K562 (cell line): ENCODE measurements at regions not wholly inside any gene's neighbourhood (a gene's known extent, or its start where the extent isn't known, plus 50 kb on each side); places are given as distances from the start of the nearest gene placed in this dataset.

Source experiments
- ATAC-seq: fragments of 200-7000 bp; cut with Tn5 transposase; 3 replicates; pipeline ENCODE4 v1.9.1; 2020; ENCODE audit warnings: moderate library complexity
- BruUV-seq: library from RNA; stranded (reverse); fragments of 400-500 nt; replicated peaks from 2 replicates; lab custom pipeline; 2021; lab: Mats Ljungman, UMichigan
- CTCF ChIA-PET: fragments of 300-600 bp; formaldehyde crosslinking; extraction: SDS; loops from one replicate; lab custom pipeline; 2021; ENCODE audit warnings: low intra/inter-chr PET ratio; lab: Yijun Ruan, JAX
- POLR2A ChIA-PET: fragments of 300-600, 350-650 bp; sonication (Branson Sonifier 250); formaldehyde crosslinking; extraction: SDS; loops from one replicate; lab custom pipeline; 2021; ENCODE audit warnings: antibody characterized with exemption, inconsistent platforms; lab: Yijun Ruan, JAX
- DNase-seq, 4 experiments: peaks; one replicate each; pipeline versions ENCODE4 v3.0.0 to v3.0.0-alpha.2; 2011 to 2018; ENCODE audit warnings: low spot score in 3 of 4, mixed read lengths in 3 of 4; ENCODE audit errors: extremely low read depth in 1 of 4
- FAIRE-seq: peaks from 2 replicates; lab custom pipeline; 2011; peaks lifted over from hg19 to GRCh38; lab: Jason Lieb, UNC
- H2AFZ ChIP-seq: 2 replicates; pipeline ENCODE4 v1.6.0; 2011; ENCODE audit warnings: low read depth, low read length, control low read depth, inconsistent platforms
- H3K27ac ChIP-seq: fragments of 200-600 bp; 3 replicates; pipeline ENCODE4 v1.8.0; 2011; ENCODE audit warnings: low read depth, mild to moderate bottlenecking, control low read depth, inconsistent platforms, low read length, moderate library complexity, mixed read lengths; ENCODE audit errors: extremely low read depth
- H3K27me3 ChIP-seq, 2 experiments: fragments of 300-600 bp in 1 of 2; 2 replicates in 1 of 2; 3 replicates in 1 of 2; pipeline versions ENCODE4 v1.6.0 to v1.8.0; 2011; ENCODE audit warnings: inconsistent platforms in 2 of 2, low read length in 2 of 2, mild to moderate bottlenecking in 1 of 2, mixed read lengths in 1 of 2, moderate library complexity in 1 of 2; ENCODE audit not compliant: control insufficient read depth in 2 of 2, insufficient read depth in 2 of 2
- H3K36me3 ChIP-seq: fragments of 300-600 bp; 3 replicates; pipeline ENCODE4 v1.8.0; 2011; ENCODE audit warnings: mild to moderate bottlenecking, low read length, inconsistent platforms; ENCODE audit not compliant: control insufficient read depth, insufficient read depth
- H3K4me1 ChIP-seq, 2 experiments: fragments of 200-600 bp in 1 of 2; replicated peaks in 1 of 2; 2 replicates in 1 of 2; 3 replicates in 1 of 2; pipeline versions ENCODE4 v1.5.1 to v1.8.0; 2011; ENCODE audit warnings: inconsistent platforms in 2 of 2, low read length in 2 of 2, mild to moderate bottlenecking in 1 of 2, mixed read lengths in 1 of 2, moderate library complexity in 1 of 2; ENCODE audit not compliant: control insufficient read depth in 2 of 2, insufficient read depth in 2 of 2
- H3K4me2 ChIP-seq: 2 replicates; pipeline ENCODE4 v1.6.1; 2011; ENCODE audit warnings: low read length, control low read depth, inconsistent platforms, mixed read lengths; ENCODE audit not compliant: insufficient read depth
- H3K4me3 ChIP-seq: fragments of 200-600 bp; sonication (generic), shearing (Covaris generic); 2 replicates; pipeline ENCODE4 v1.5.1; 2016; ENCODE audit warnings: control low read depth, inconsistent platforms
- H3K79me2 ChIP-seq: fragments of 200-600 bp; 3 replicates; pipeline ENCODE4 v1.8.0; 2011; ENCODE audit warnings: low read length, inconsistent platforms; ENCODE audit not compliant: control insufficient read depth, insufficient read depth
- H3K9ac ChIP-seq, 2 experiments: 2 replicates each; pipeline versions ENCODE4 v1.6.0 to v1.6.1; 2011; ENCODE audit warnings: low read depth in 2 of 2, low read length in 2 of 2, control low read depth in 1 of 2, inconsistent platforms in 1 of 2, mild to moderate bottlenecking in 1 of 2, mixed read lengths in 1 of 2; ENCODE audit not compliant: insufficient read depth in 1 of 2
- H3K9me1 ChIP-seq: one replicate; pipeline ENCODE4 v1.6.0; 2011; ENCODE audit warnings: inconsistent platforms, mild to moderate bottlenecking, low read length, moderate library complexity; ENCODE audit not compliant: control insufficient read depth, insufficient read depth
- H3K9me3 ChIP-seq: replicated peaks from 2 replicates; pipeline ENCODE4 v1.5.1; 2011; ENCODE audit warnings: low read depth, low read length, inconsistent platforms; ENCODE audit not compliant: control insufficient read depth, insufficient read depth
- H4K20me1 ChIP-seq: replicated peaks from 2 replicates; pipeline ENCODE4 v1.6.1; 2011; ENCODE audit warnings: low read length, inconsistent platforms, mixed read lengths; ENCODE audit not compliant: control insufficient read depth, insufficient read depth
- ADNP ChIP-seq: fragments of 200-800 bp; sonication (Bioruptor generic); IDR thresholded peaks from 2 replicates; pipeline ENCODE4 v1.6.1; 2016; ENCODE audit warnings: missing genetic modification characterization, missing compliant biosample characterization
- BCOR ChIP-seq: fragments of 450-650 bp; IDR thresholded peaks from 2 replicates; pipeline ENCODE4 v1.6.1; 2016
- CREBBP ChIP-seq: IDR thresholded peaks from one replicate; pipeline ENCODE4 v1.6.1; 2012; ENCODE audit warnings: low read depth, mild to moderate bottlenecking, control low read depth, inconsistent platforms, low read length
- DACH1 ChIP-seq: fragments of 450-650 bp; IDR thresholded peaks from 2 replicates; pipeline ENCODE4 v1.6.1; 2018; ENCODE audit not compliant: partially characterized antibody
- KDM1A ChIP-seq, 2 experiments: fragments of 450-650 bp; IDR thresholded peaks; 2 replicates each; pipeline ENCODE4 v1.6.1; 2016; ENCODE audit warnings: mild to moderate bottlenecking in 2 of 2
- MYC ChIP-seq, 2 experiments: fragments of 250-450 bp in 1 of 2; sonication (Bioruptor Pico) in 1 of 2; IDR thresholded peaks; 2 replicates each; pipeline versions ENCODE4 v1.5.1 to v1.6.1; 2012 to 2021; ENCODE audit warnings: low read depth in 2 of 2, borderline replicate concordance in 1 of 2, improper control_type of control experiment in 1 of 2, low read length in 1 of 2, mild to moderate bottlenecking in 1 of 2, moderate library complexity in 1 of 2
- NFRKB ChIP-seq: fragments of 450-650 bp; IDR thresholded peaks from 2 replicates; pipeline ENCODE4 v1.6.1; 2016; ENCODE audit warnings: low read depth
- PHF8 ChIP-seq: fragments of 200-600 bp; sonication (generic); IDR thresholded peaks from 2 replicates; pipeline ENCODE4 v1.6.1; 2012; ENCODE audit warnings: mixed run types, mild to moderate bottlenecking, inconsistent platforms, low read length, moderate library complexity, borderline replicate concordance
- POLR2B ChIP-seq: fragments of 450-650 bp; IDR thresholded peaks from 2 replicates; pipeline ENCODE4 v1.6.1; 2018; ENCODE audit warnings: low read depth; ENCODE audit not compliant: partially characterized antibody
- RNF2 ChIP-seq: sonication (generic); IDR thresholded peaks from 2 replicates; pipeline ENCODE4 v1.6.1; 2016
- SMARCC2 ChIP-seq: fragments of 450-650 bp; IDR thresholded peaks from 2 replicates; pipeline ENCODE4 v1.6.1; 2017; ENCODE audit warnings: antibody characterized with exemption, moderate library complexity, mild to moderate bottlenecking, low read depth
- SPI1 ChIP-seq: IDR thresholded peaks from 2 replicates; pipeline ENCODE4 v1.6.1; 2011; ENCODE audit warnings: low read depth, low read length, control low read depth, borderline replicate concordance
- SRSF9 ChIP-seq: fragments of 200-400 bp; formaldehyde crosslinking; IDR thresholded peaks from 2 replicates; pipeline ENCODE4 v1.6.1; 2017; ENCODE audit warnings: low read depth, low read length, borderline replicate concordance
- XRCC4 ChIP-seq: IDR thresholded peaks from one replicate; pipeline ENCODE4 v1.6.1; 2011; ENCODE audit not compliant: insufficient read depth, insufficient read length; ENCODE audit errors: extremely low read depth
- ZFP36 ChIP-seq: fragments of 150-350 bp; IDR thresholded peaks from 2 replicates; pipeline ENCODE4 v1.6.1; 2018; ENCODE audit warnings: low read length, low read depth; ENCODE audit not compliant: partially characterized antibody
- ZNF41 ChIP-seq: fragments of 250-450 bp; sonication (Bioruptor Pico); conservative IDR thresholded peaks from 2 replicates; pipeline ENCODE4 v1.4.0; 2020; ENCODE audit warnings: mild to moderate bottlenecking
- ZNF586 ChIP-seq: fragments of 450-650 bp; formaldehyde crosslinking; conservative IDR thresholded peaks from 2 replicates; pipeline ENCODE4 v1.4.0; 2020; ENCODE audit warnings: mild to moderate bottlenecking, moderate library complexity
- WGBS: fragments of 100-300 bp; shearing (Covaris generic); methylation state at CpG from one replicate; pipeline ENCODE4 v1.1.6; 2016; ENCODE audit warnings: low coverage, mixed read lengths; ENCODE audit not compliant: insufficient coverage; ENCODE audit errors: missing lambda C conversion rate; 5-methylcytosine and 5-hydroxymethylcytosine counted together
- in situ Hi-C: fragments of 300-500 bp; cut with MboI; formaldehyde crosslinking; loops from 4 replicates; pipeline ENCODE4 v1.15.0; 2018; ENCODE audit warnings: inconsistent platforms, mixed read lengths
- intact Hi-C: fragments of 100-400 bp; cut with micrococcal nuclease; formaldehyde crosslinking; loops from 2 replicates; pipeline ENCODE4 v1.14.2; 2022
- TF ChIP-seq, protein P1 (sequence below): fragments of 450-650 bp; formaldehyde crosslinking; IDR thresholded peaks from 2 replicates; pipeline ENCODE4 v1.4.0; 2022; ENCODE audit warnings: missing genetic modification characterization

- Histone ChIP-seq H3K9ac (no peak overlapping the region), H3K79me2 (no peaks in the 10 kb centered on the region), H3K9me3 (no peaks in the 10 kb centered on the region), H3K27me3 (peaks cover 7 to 11% of the 10 kb centered on the region in 2 experiments; a peak in 3 of 5 replicates), H3K9me1 (no peaks in the 10 kb centered on the region), H3K4me2 (no peak overlapping the region), H3K4me3 (no peak overlapping the region), H2AFZ (no peak overlapping the region), H3K36me3 (no peaks in the 10 kb centered on the region), H3K4me1 (no peaks in the 10 kb centered on the region), H3K27ac (no peak overlapping the region), H4K20me1 (no peaks in the 10 kb centered on the region)
- no peak for ATAC-seq
- no peak for DNase-seq
- BruUV-seq = no TSS peak
- ChIA-PET CTCF (no interaction called here), POLR2A (no interaction called here)
- no peak for FAIRE-seq
- TF ChIP-seq SRSF9 = no peak
- no peak for TF ChIP-seq MYC (IDR thresholded peaks at IDR 0.05; ENCODE audit: low read depth, low read length)
- TF ChIP-seq MYC (CRISPR knock-in tag; IDR thresholded peaks at IDR 0.05; ENCODE audit: borderline replicate concordance, low read depth) = no peak
- no peak for TF ChIP-seq SMARCC2
- in situ Hi-C loops (no loop called here), intact Hi-C loops (no loop called here)
Observed at GRCh38 chr15:94736236-94736635, 504.9 kb downstream of the MCTP2 start.

DNA sequence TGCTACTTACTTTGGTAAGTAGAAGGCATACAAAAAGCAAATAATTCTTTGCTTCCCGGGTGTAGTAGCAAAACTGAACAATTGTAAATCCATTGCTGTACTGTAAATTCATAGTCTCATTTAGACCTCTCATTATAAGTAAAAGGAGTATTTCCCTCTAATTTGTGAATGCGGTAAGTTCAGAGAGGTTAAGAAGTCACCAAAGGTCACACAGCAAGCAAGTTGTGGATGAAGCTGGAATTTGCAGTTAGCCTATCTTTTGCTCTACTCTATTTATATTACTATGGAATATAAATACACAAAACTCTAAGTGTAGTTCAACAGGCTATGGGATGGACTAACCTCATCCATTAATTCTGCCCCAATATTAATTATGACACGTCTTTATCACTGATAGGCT, 508.3 kb downstream of the MCTP2 start:
- 0% methylated on average over 3 of the region's 3 CpGs for WGBS
- TF ChIP-seq ADNP (tag) (0 out of 2 replicates have a peak, but pooled peaks have one; percentile 17), POLR2B (no peak), ZNF41 (CRISPR knock-in tag) (no peak), XRCC4 (no peak), SPI1 (no peak), PHF8 (no peak), ZNF586 (CRISPR knock-in tag) (no peak), BCOR (peak; percentile 42; the same call in 1 of the 2 replicates), NFRKB (no peak), ZFP36 (peak; percentile 50), RNF2 (no peak), DACH1 (no peak), KDM1A (IDR thresholded peaks at IDR 0.05) (0 out of 4 replicates have a peak, but pooled peaks of 1 of the 2 experiments have one; percentile 16), CREBBP (no peak)
- TF ChIP-seq, protein P1, sequence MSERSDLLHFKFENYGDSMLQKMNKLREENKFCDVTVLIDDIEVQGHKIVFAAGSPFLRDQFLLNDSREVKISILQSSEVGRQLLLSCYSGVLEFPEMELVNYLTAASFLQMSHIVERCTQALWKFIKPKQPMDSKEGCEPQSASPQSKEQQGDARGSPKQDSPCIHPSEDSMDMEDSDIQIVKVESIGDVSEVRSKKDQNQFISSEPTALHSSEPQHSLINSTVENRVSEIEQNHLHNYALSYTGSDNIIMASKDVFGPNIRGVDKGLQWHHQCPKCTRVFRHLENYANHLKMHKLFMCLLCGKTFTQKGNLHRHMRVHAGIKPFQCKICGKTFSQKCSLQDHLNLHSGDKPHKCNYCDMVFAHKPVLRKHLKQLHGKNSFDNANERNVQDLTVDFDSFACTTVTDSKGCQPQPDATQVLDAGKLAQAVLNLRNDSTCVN (CRISPR knock-in tag) = no peak

More for the DNA sequence above, 508.3 kb downstream of the MCTP2 start:
- DNase-seq (no peak), ATAC-seq (no peak), FAIRE-seq (no peak)
- Histone ChIP-seq H3K79me2 (no peaks in the 10 kb centered on the region), H2AFZ (no peak overlapping the region), H3K9ac (no peak overlapping the region), H3K4me1 (no peaks in the 10 kb centered on the region), H3K27ac (no peak overlapping the region), H3K36me3 (no peaks in the 10 kb centered on the region), H3K27me3 (peaks cover 7 to 8% of the 10 kb centered on the region in 2 experiments; a peak in 3 of 5 replicates), H3K9me3 (0 out of 2 replicates have a peak, but pooled peaks cover 3% of the 10 kb centered on the region), H3K4me2 (no peak overlapping the region), H4K20me1 (no peaks in the 10 kb centered on the region), H3K4me3 (no peak overlapping the region), H3K9me1 (no peaks in the 10 kb centered on the region)
- intact Hi-C loops = no loop called here
- CTCF ChIA-PET = no interaction called here
- BruUV-seq = no TSS peak
- in situ Hi-C loops = no loop called here
- POLR2A ChIA-PET = no interaction called here
